ENCODE measurements at regions not wholly inside any gene's neighbourhood (a gene's known extent, or its start where the extent isn't known, plus 50 kb on each side); places are given as distances from the start of the nearest gene placed in this dataset.

- TF ChIP-seq CTCF (IDR thresholded peaks at IDR 0.05; ENCODE audit: low read depth, low read length, poor library complexity, severe bottlenecking) (no peak), EZH2phosphoT487 (IDR thresholded peaks at IDR 0.05; ENCODE audit: borderline replicate concordance, low read length) (no peak)
Measured at GRCh38 chr17:63165400-63165799, 199.4 kb downstream of the TANC2 start.
